ENCODE measurements at regions not wholly inside any gene's neighbourhood (a gene's known extent, or its start where the extent isn't known, plus 50 kb on each side); places are given as distances from the start of the nearest gene placed in this dataset.

- no peak for TF ChIP-seq POLR2A (IDR thresholded peaks at IDR 0.05)
- no peak for TF ChIP-seq POLR2AphosphoS5 (IDR thresholded peaks at IDR 0.05)
- TF ChIP-seq, protein P1, sequence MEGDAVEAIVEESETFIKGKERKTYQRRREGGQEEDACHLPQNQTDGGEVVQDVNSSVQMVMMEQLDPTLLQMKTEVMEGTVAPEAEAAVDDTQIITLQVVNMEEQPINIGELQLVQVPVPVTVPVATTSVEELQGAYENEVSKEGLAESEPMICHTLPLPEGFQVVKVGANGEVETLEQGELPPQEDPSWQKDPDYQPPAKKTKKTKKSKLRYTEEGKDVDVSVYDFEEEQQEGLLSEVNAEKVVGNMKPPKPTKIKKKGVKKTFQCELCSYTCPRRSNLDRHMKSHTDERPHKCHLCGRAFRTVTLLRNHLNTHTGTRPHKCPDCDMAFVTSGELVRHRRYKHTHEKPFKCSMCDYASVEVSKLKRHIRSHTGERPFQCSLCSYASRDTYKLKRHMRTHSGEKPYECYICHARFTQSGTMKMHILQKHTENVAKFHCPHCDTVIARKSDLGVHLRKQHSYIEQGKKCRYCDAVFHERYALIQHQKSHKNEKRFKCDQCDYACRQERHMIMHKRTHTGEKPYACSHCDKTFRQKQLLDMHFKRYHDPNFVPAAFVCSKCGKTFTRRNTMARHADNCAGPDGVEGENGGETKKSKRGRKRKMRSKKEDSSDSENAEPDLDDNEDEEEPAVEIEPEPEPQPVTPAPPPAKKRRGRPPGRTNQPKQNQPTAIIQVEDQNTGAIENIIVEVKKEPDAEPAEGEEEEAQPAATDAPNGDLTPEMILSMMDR (IDR thresholded peaks at IDR 0.05), result no peak
Observed at GRCh38 chr3:159413319-159413718, 575.3 kb upstream of the IL12A start.
